DOHH2 (cell line): ENCODE measurements at regions not wholly inside any gene's neighbourhood (a gene's known extent, or its start where the extent isn't known, plus 50 kb on each side); places are given as distances from the start of the nearest gene placed in this dataset.

Experiments used
- H3F3A ChIP-seq: fragments of 200-600 bp; sonication (generic), shearing (Covaris generic); 2 replicates; pipeline ENCODE4 v1.6.0; 2016; ENCODE audit warnings: antibody characterized with exemption, mild to moderate bottlenecking; ENCODE audit not compliant: control insufficient read depth, insufficient read depth
- H3K27ac ChIP-seq: fragments of 200-600 bp; sonication (generic); 2 replicates; pipeline ENCODE4 v1.5.1; 2014; ENCODE audit warnings: low read depth, mild to moderate bottlenecking, low read length, moderate library complexity
- H3K27me3 ChIP-seq: fragments of 200-600 bp; sonication (generic); 2 replicates; pipeline ENCODE4 v1.6.1; 2014; ENCODE audit warnings: mild to moderate bottlenecking, low read length, mixed read lengths; ENCODE audit not compliant: control insufficient read depth
- H3K36me3 ChIP-seq: fragments of 200-600 bp; sonication (generic); 2 replicates; pipeline ENCODE4 v1.6.1; 2014; ENCODE audit warnings: mild to moderate bottlenecking, low read length, moderate library complexity, mixed read lengths; ENCODE audit not compliant: control insufficient read depth
- H3K4me1 ChIP-seq: fragments of 200-600 bp; sonication (generic); 2 replicates; pipeline ENCODE4 v1.6.1; 2014; ENCODE audit warnings: mild to moderate bottlenecking, low read length, mixed read lengths; ENCODE audit not compliant: control insufficient read depth
- H3K4me2 ChIP-seq: fragments of 200-600 bp; sonication (generic); 2 replicates; pipeline ENCODE4 v1.6.0; 2014; ENCODE audit warnings: mild to moderate bottlenecking, low read length, moderate library complexity
- H3K4me3 ChIP-seq: fragments of 200-600 bp; sonication (generic); 2 replicates; pipeline ENCODE4 v1.5.1; 2014; ENCODE audit warnings: mild to moderate bottlenecking, low read length, mixed read lengths
- H3K79me2 ChIP-seq: fragments of 200-600 bp; sonication (generic); 2 replicates; pipeline ENCODE4 v1.6.1; 2014; ENCODE audit warnings: mild to moderate bottlenecking, low read length, mixed read lengths; ENCODE audit not compliant: control insufficient read depth
- H3K9me2 ChIP-seq: fragments of 200-600 bp; sonication (generic); replicated peaks from 2 replicates; pipeline ENCODE4 v1.6.1; 2014; ENCODE audit warnings: mild to moderate bottlenecking, low read length, mixed read lengths; ENCODE audit not compliant: control insufficient read depth
- H3K9me3 ChIP-seq: fragments of 200-600 bp; sonication (generic); 2 replicates; pipeline ENCODE4 v1.6.1; 2014; ENCODE audit warnings: antibody characterized with exemption, low read length, mixed read lengths; ENCODE audit not compliant: control insufficient read depth, insufficient read depth
- H4K20me1 ChIP-seq: fragments of 200-600 bp; sonication (generic); 2 replicates; pipeline ENCODE4 v1.6.0; 2014; ENCODE audit warnings: low read depth, mild to moderate bottlenecking, antibody characterized with exemption, low read length, moderate library complexity; ENCODE audit not compliant: control insufficient read depth, insufficient read depth
- EZH2phosphoT487 ChIP-seq: fragments of 200-600 bp; sonication (generic); IDR thresholded peaks from 2 replicates; pipeline ENCODE4 v1.6.1; 2017; ENCODE audit warnings: borderline replicate concordance, mild to moderate bottlenecking, antibody characterized with exemption, low read length, moderate library complexity, mixed read lengths
- TF ChIP-seq, protein P1 (sequence below): fragments of 200-600 bp; sonication (generic); IDR thresholded peaks from one replicate; pipeline ENCODE4 v1.5.1; 2014; ENCODE audit warnings: antibody characterized with exemption, mild to moderate bottlenecking, low read depth, low read length; ENCODE audit not compliant: poor library complexity, severe bottlenecking

DNA sequence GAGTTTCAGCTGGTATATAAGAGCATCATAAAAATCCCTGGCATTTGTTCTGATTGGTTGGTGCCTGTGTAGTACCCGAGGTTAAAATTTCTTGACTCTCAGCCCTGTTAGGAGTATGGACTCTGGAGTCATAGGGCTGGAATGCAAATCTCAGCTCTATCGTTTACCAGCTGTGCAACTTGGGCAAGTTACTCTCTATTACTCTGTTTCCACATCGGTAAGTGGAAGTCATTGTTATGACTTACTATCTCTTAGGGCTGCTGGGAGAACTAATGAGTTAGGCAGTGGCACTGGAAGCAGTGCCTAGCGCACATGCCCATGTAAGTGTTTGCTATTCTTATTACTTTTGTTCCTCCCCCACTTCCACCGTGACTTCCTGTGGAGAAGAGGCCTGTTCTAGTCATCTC, 141.6 kb downstream of the BOD1 start:
- H3K79me2 ChIP-seq, result no peaks in the 10 kb centered on the region
- H3K27me3 ChIP-seq, result 0 out of 2 replicates have a peak, but pooled peaks cover 3% of the 10 kb centered on the region
- no peaks in the 10 kb centered on the region for H3K9me3 ChIP-seq
- H3K4me2 ChIP-seq, result no peak overlapping the region
- no peaks in the 10 kb centered on the region for H3K4me1 ChIP-seq
- H3K27ac ChIP-seq, result no peak overlapping the region
- H3K9me2 ChIP-seq, result no peaks in the 10 kb centered on the region
- H3K36me3 ChIP-seq, result no peaks in the 10 kb centered on the region
- H3K4me3 ChIP-seq, result no peak overlapping the region
- TF ChIP-seq, protein P1, sequence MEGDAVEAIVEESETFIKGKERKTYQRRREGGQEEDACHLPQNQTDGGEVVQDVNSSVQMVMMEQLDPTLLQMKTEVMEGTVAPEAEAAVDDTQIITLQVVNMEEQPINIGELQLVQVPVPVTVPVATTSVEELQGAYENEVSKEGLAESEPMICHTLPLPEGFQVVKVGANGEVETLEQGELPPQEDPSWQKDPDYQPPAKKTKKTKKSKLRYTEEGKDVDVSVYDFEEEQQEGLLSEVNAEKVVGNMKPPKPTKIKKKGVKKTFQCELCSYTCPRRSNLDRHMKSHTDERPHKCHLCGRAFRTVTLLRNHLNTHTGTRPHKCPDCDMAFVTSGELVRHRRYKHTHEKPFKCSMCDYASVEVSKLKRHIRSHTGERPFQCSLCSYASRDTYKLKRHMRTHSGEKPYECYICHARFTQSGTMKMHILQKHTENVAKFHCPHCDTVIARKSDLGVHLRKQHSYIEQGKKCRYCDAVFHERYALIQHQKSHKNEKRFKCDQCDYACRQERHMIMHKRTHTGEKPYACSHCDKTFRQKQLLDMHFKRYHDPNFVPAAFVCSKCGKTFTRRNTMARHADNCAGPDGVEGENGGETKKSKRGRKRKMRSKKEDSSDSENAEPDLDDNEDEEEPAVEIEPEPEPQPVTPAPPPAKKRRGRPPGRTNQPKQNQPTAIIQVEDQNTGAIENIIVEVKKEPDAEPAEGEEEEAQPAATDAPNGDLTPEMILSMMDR, result no peak
- TF ChIP-seq EZH2phosphoT487, result no peak
- H3F3A ChIP-seq, result no peaks in the 10 kb centered on the region
- no peaks in the 10 kb centered on the region for H4K20me1 ChIP-seq

DNA sequence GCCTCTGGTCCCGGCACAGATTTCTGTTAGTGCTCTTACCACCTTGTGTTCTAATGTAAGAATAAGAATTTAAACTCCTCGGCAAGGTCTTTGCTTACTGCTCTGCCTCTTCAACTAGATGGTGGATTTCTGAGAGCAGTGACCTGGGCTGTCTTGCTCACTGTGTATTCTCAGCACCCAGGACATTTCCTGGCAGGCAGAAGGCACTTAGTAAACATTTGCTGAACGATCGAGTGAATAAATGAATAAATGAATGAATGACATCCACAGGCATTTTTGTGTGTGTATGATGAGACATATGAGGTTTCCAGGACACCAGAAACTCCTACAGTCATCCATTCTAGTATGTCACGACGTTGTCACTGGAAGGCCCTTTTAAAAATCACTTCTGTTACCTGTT, 143.2 kb downstream of the BOD1 start:
- Histone ChIP-seq H4K20me1 (no peaks in the 10 kb centered on the region), H3K9me2 (no peaks in the 10 kb centered on the region), H3K27ac (no peak overlapping the region), H3K4me1 (no peaks in the 10 kb centered on the region), H3K9me3 (no peaks in the 10 kb centered on the region), H3K27me3 (0 out of 2 replicates have a peak, but pooled peaks cover 3% of the 10 kb centered on the region), H3K4me2 (no peak overlapping the region), H3K36me3 (no peaks in the 10 kb centered on the region), H3K4me3 (no peak overlapping the region), H3F3A (no peaks in the 10 kb centered on the region), H3K79me2 (no peaks in the 10 kb centered on the region)
- TF ChIP-seq, protein P1, result no peak
- TF ChIP-seq EZH2phosphoT487, result no peak

DNA sequence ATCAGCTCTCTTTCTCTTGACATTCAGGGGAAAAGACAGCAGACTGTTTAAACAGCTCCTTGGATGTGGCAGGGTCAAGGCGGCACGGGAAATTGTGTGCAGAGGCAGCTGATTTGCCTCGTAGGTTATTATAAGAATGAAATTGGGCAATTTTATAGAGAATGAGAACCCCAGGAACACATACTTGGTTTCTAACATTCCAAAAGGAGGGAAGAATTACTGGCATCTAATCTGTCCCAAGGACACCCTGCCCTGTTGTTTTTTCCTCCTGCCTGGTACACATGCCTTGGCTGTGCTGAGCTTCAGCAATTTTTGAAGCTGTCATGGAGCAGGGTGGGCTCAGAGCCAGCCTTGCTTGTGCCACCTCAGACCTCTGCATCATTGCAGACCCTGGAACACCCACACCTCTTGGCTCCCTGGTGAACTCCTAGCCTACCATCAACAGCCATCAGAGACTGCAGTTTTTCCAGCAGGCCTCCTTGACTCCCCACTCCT, 143.6 kb downstream of the BOD1 start:
- Histone ChIP-seq H4K20me1 (no peaks in the 10 kb centered on the region), H3K79me2 (no peaks in the 10 kb centered on the region), H3K4me1 (no peaks in the 10 kb centered on the region), H3K4me2 (no peak overlapping the region), H3K27me3 (0 out of 2 replicates have a peak, but pooled peaks cover 3% of the 10 kb centered on the region), H3K9me3 (no peaks in the 10 kb centered on the region), H3K27ac (no peak overlapping the region), H3K9me2 (no peaks in the 10 kb centered on the region), H3K4me3 (no peak overlapping the region), H3K36me3 (no peaks in the 10 kb centered on the region), H3F3A (no peaks in the 10 kb centered on the region)
- TF ChIP-seq, protein P1, result no peak
- TF ChIP-seq EZH2phosphoT487, result no peak

DNA sequence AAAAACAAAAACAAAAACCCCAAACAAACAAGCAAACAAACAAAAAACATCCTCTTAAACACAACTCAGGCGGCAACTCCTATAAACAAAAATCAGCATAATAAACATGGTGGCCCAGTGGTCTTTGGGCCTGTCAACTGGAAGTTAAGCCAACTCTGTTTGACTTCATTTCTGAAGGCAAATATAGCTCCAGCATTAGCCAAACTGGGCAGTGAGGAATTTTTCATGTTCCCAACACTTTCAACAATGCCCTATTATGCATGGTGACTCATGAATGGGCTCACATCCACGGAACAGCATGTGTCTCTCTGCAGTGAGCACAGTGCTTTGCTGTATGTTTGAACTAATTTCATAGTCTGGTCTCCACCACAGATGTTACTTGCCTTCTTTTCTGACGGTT, 143.9 kb upstream of the STC2 start:
- Histone ChIP-seq H3K27me3 (0 out of 2 replicates have a peak, but pooled peaks cover 3% of the 10 kb centered on the region), H3K79me2 (no peaks in the 10 kb centered on the region), H3K4me2 (no peak overlapping the region), H3K9me3 (no peaks in the 10 kb centered on the region), H3K4me3 (no peak overlapping the region), H3K27ac (no peak overlapping the region), H3K9me2 (no peaks in the 10 kb centered on the region), H3K4me1 (no peaks in the 10 kb centered on the region), H3K36me3 (no peaks in the 10 kb centered on the region), H4K20me1 (no peaks in the 10 kb centered on the region), H3F3A (no peaks in the 10 kb centered on the region)
- no peak for TF ChIP-seq EZH2phosphoT487
- TF ChIP-seq, protein P1, result no peak
